Thyroid gland (tissue), 4 donors: ENCODE measurements at regions not wholly inside any gene's neighbourhood (a gene's known extent, or its start where the extent isn't known, plus 50 kb on each side); places are given as distances from the start of the nearest gene placed in this dataset.

ENCODE experiments used
- POLR2A ChIP-seq, 2 donors: fragments of 450-650 bp; IDR thresholded peaks; one replicate each; pipeline ENCODE4 v1.6.1; 2017; ENCODE audit warnings: antibody characterized with exemption in 2 of 2, mild to moderate bottlenecking in 2 of 2, moderate library complexity in 1 of 2
- TF ChIP-seq, protein P1 (sequence below), 6 experiments: fragments of 200-600 bp in 3 of 6; fragments of 450-650 bp in 3 of 6; sonication (generic) in 3 of 6; IDR thresholded peaks; one replicate each; pipeline ENCODE4 v1.5.1; 2016 to 2019; ENCODE audit warnings: antibody characterized with exemption in 6 of 6, mild to moderate bottlenecking in 2 of 6, inconsistent platforms in 1 of 6, moderate library complexity in 1 of 6

DNA sequence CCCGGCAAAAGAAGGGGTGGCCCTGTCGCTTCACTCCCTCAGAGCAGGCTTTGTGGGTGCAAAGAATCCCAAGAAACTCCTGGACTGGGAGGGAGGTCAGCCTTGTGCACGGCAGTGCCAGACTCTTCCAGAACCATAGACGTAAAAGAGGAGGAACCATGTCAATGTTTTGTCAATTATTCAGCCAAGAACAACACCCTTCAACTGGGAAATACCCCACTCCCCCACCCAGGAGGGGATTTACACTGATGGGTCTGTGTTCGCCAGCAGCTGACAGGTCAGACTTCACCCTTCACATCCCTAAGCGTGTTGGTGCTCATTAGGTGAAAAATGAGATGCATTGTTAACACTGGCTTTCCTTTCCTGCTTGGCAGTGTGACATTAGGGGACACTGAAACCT, 116.8 kb upstream of the BMPER start:
- TF ChIP-seq, protein P1, sequence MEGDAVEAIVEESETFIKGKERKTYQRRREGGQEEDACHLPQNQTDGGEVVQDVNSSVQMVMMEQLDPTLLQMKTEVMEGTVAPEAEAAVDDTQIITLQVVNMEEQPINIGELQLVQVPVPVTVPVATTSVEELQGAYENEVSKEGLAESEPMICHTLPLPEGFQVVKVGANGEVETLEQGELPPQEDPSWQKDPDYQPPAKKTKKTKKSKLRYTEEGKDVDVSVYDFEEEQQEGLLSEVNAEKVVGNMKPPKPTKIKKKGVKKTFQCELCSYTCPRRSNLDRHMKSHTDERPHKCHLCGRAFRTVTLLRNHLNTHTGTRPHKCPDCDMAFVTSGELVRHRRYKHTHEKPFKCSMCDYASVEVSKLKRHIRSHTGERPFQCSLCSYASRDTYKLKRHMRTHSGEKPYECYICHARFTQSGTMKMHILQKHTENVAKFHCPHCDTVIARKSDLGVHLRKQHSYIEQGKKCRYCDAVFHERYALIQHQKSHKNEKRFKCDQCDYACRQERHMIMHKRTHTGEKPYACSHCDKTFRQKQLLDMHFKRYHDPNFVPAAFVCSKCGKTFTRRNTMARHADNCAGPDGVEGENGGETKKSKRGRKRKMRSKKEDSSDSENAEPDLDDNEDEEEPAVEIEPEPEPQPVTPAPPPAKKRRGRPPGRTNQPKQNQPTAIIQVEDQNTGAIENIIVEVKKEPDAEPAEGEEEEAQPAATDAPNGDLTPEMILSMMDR (IDR thresholded peaks at IDR 0.05) = no peak
- TF ChIP-seq POLR2A (IDR thresholded peaks at IDR 0.05) = no peak
